ES-I3 (cell line): ENCODE measurements at regions not wholly inside any gene's neighbourhood (a gene's known extent, or its start where the extent isn't known, plus 50 kb on each side); places are given as distances from the start of the nearest gene placed in this dataset.
"Not testable (repeated sequence)": the region's sequence is repeated elsewhere in the genome, so short reads cannot be mapped to it uniquely, and the experiment has no call there.

Source experiments
- H3K36me3 ChIP-seq: 2 replicates; pipeline ENCODE4 v1.6.1; 2013; ENCODE audit warnings: mild to moderate bottlenecking, low read length, control low read depth, moderate library complexity; ENCODE audit not compliant: insufficient read depth
- H3K4me1 ChIP-seq: 2 replicates; pipeline ENCODE4 v1.6.1; 2013; ENCODE audit warnings: mild to moderate bottlenecking, control low read depth, low read length; ENCODE audit not compliant: insufficient read depth
- H3K9ac ChIP-seq: 2 replicates; pipeline ENCODE4 v1.6.1; 2013; ENCODE audit warnings: low read depth, mild to moderate bottlenecking, low read length, moderate library complexity
- H3K9me3 ChIP-seq: 2 replicates; pipeline ENCODE4 v1.6.1; 2013; ENCODE audit warnings: mild to moderate bottlenecking, low read length, moderate library complexity; ENCODE audit not compliant: control insufficient read depth, insufficient read depth

- no peak overlapping the region for H3K9ac ChIP-seq
- no peaks in the 10 kb centered on the region for H3K9me3 ChIP-seq
- no peaks in the 10 kb centered on the region for H3K36me3 ChIP-seq
- H3K4me1 ChIP-seq, result no peaks in the 10 kb centered on the region
Measured at GRCh38 chr10:84005403-84005802, 133.9 kb upstream of the GHITM start.

GRCh38 chr10:84007482-84007881, 131.8 kb upstream of the GHITM start:
- Histone ChIP-seq H3K9ac (no peak overlapping the region), H3K4me1 (no peaks in the 10 kb centered on the region), H3K9me3 (no peaks in the 10 kb centered on the region), H3K36me3 (no peaks in the 10 kb centered on the region)

- Histone ChIP-seq H3K36me3 (no peaks in the 10 kb centered on the region), H3K9ac (no peak overlapping the region), H3K9me3 (no peaks in the 10 kb centered on the region), H3K4me1 (0 out of 2 replicates have a peak, but pooled peaks cover 3% of the 10 kb centered on the region)
Measured at GRCh38 chr10:84008878-84009277, 130.4 kb upstream of the GHITM start.

GRCh38 chr10:84012431-84012830, 126.9 kb upstream of the GHITM start:
- H3K4me1 ChIP-seq, result 0 out of 2 replicates have a peak, but pooled peaks cover 3% of the 10 kb centered on the region
- H3K9ac ChIP-seq, result no peak overlapping the region
- H3K36me3 ChIP-seq, result no peaks in the 10 kb centered on the region
- H3K9me3 ChIP-seq, result no peaks in the 10 kb centered on the region

- Histone ChIP-seq H3K36me3 (no peaks in the 10 kb centered on the region), H3K9me3 (no peaks in the 10 kb centered on the region), H3K4me1 (0 out of 2 replicates have a peak, but pooled peaks cover 3% of the 10 kb centered on the region), H3K9ac (no peak overlapping the region)
Measured at GRCh38 chr10:84012831-84013458, 126.4 kb upstream of the GHITM start.

GRCh38 chr10:84015877-84016595, 123.3 kb upstream of the GHITM start:
- Histone ChIP-seq H3K9ac (no peak overlapping the region), H3K9me3 (no peaks in the 10 kb centered on the region), H3K4me1 (0 out of 2 replicates have a peak, but pooled peaks cover 3% of the 10 kb centered on the region), H3K36me3 (no peaks in the 10 kb centered on the region)

- no peaks in the 10 kb centered on the region for H3K4me1 ChIP-seq
- H3K9me3 ChIP-seq, result no peaks in the 10 kb centered on the region
- H3K36me3 ChIP-seq, result no peaks in the 10 kb centered on the region
- no peak overlapping the region for H3K9ac ChIP-seq
Measured at GRCh38 chr10:84018826-84019225, 120.5 kb upstream of the GHITM start.

GRCh38 chr10:84019854-84020458, 119.4 kb upstream of the GHITM start:
- not testable (repeated sequence) for H3K36me3 ChIP-seq, H3K4me1 ChIP-seq, H3K9me3 ChIP-seq, H3K9ac ChIP-seq

- Histone ChIP-seq H3K9me3 (no peaks in the 10 kb centered on the region; the same call in 1 of the 2 replicates), H3K9ac (no peak overlapping the region), H3K36me3 (no peaks in the 10 kb centered on the region), H3K4me1 (no peaks in the 10 kb centered on the region)
Measured at GRCh38 chr10:84026821-84027257, 112.5 kb upstream of the GHITM start.

GRCh38 chr10:84029840-84030239, 109.5 kb upstream of the GHITM start:
- Histone ChIP-seq H3K36me3 (no peaks in the 10 kb centered on the region), H3K9me3 (no peaks in the 10 kb centered on the region; the same call in 1 of the 2 replicates), H3K9ac (no peak overlapping the region), H3K4me1 (no peaks in the 10 kb centered on the region)

- Histone ChIP-seq H3K4me1 (no peaks in the 10 kb centered on the region), H3K9me3 (no peaks in the 10 kb centered on the region), H3K36me3 (no peaks in the 10 kb centered on the region), H3K9ac (no peak overlapping the region)
Measured at GRCh38 chr10:84038035-84038434, 101.3 kb upstream of the GHITM start.

- Histone ChIP-seq H3K9me3 (no peaks in the 10 kb centered on the region), H3K36me3 (no peaks in the 10 kb centered on the region), H3K9ac (no peak overlapping the region), H3K4me1 (no peaks in the 10 kb centered on the region)
Measured at GRCh38 chr10:84039957-84040356, 99.4 kb upstream of the GHITM start.

GRCh38 chr10:84047258-84048010, 91.9 kb upstream of the GHITM start:
- Histone ChIP-seq H3K9me3 (peaks cover 10% of the 10 kb centered on the region; the same call in 1 of the 2 replicates), H3K36me3 (no peaks in the 10 kb centered on the region), H3K9ac (no peak overlapping the region), H3K4me1 (no peaks in the 10 kb centered on the region)

GRCh38 chr10:84049645-84050011, 89.7 kb upstream of the GHITM start:
- Histone ChIP-seq H3K36me3 (no peaks in the 10 kb centered on the region), H3K9ac (no peak overlapping the region), H3K4me1 (no peaks in the 10 kb centered on the region), H3K9me3 (peaks cover 10% of the 10 kb centered on the region; the same call in 1 of the 2 replicates)
